ENCODE measurements at regions not wholly inside any gene's neighbourhood (a gene's known extent, or its start where the extent isn't known, plus 50 kb on each side); places are given as distances from the start of the nearest gene placed in this dataset.

- Mint-ChIP-seq H3K9me3 (peaks cover 6% of the 10 kb centered on the region), H3K27me3 (ENCODE audit: insufficient read depth, low read depth) (no peaks in the 10 kb centered on the region), H3K4me3 (no peak overlapping the region), H3K27ac (no peak overlapping the region), H3K4me1 (peaks cover 2% of the 10 kb centered on the region), H3K36me3 (no peaks in the 10 kb centered on the region)
- Histone ChIP-seq H3K27ac (no peak overlapping the region), H3K4me2 (no peak overlapping the region), H3K36me3 (no peaks in the 10 kb centered on the region), H2AFZ (replicated peaks) (no peak overlapping the region), H3K27me3 (no peaks in the 10 kb centered on the region), H3K9me3 (ENCODE audit: low read depth) (no peaks in the 10 kb centered on the region), H3K79me2 (ENCODE audit: low read depth) (no peaks in the 10 kb centered on the region), H3K4me3 (no peak overlapping the region), H4K20me1 (ENCODE audit: low read depth) (no peaks in the 10 kb centered on the region), H3K4me1 (no peaks in the 10 kb centered on the region), H3K9ac (no peak overlapping the region), H3F3A (ENCODE audit: low read depth) (no peaks in the 10 kb centered on the region)
- no peak for DNase-seq (ENCODE audit: low spot score)
- TF ChIP-seq, protein P1, sequence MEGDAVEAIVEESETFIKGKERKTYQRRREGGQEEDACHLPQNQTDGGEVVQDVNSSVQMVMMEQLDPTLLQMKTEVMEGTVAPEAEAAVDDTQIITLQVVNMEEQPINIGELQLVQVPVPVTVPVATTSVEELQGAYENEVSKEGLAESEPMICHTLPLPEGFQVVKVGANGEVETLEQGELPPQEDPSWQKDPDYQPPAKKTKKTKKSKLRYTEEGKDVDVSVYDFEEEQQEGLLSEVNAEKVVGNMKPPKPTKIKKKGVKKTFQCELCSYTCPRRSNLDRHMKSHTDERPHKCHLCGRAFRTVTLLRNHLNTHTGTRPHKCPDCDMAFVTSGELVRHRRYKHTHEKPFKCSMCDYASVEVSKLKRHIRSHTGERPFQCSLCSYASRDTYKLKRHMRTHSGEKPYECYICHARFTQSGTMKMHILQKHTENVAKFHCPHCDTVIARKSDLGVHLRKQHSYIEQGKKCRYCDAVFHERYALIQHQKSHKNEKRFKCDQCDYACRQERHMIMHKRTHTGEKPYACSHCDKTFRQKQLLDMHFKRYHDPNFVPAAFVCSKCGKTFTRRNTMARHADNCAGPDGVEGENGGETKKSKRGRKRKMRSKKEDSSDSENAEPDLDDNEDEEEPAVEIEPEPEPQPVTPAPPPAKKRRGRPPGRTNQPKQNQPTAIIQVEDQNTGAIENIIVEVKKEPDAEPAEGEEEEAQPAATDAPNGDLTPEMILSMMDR (IDR thresholded peaks at IDR 0.05), result no peak
- TF ChIP-seq EZH2phosphoT487 (IDR thresholded peaks at IDR 0.05), result no peak
These were observed 205.6 kb upstream of the TMTC4 start for GRCh38 chr13:100880166-100880565.

GRCh38 chr13:100879255-100879654, 204.7 kb upstream of the TMTC4 start:
- TF ChIP-seq EZH2 (IDR thresholded peaks at IDR 0.05), result no peak
- TF ChIP-seq EZH2phosphoT487 (IDR thresholded peaks at IDR 0.05), result no peak
- TF ChIP-seq, protein P1 (IDR thresholded peaks at IDR 0.05), result no peak
- Histone ChIP-seq H3K9me3 (ENCODE audit: low read depth) (no peaks in the 10 kb centered on the region), H3K27ac (no peak overlapping the region), H3K4me1 (no peaks in the 10 kb centered on the region), H3K79me2 (ENCODE audit: low read depth) (no peaks in the 10 kb centered on the region), H4K20me1 (ENCODE audit: low read depth) (no peaks in the 10 kb centered on the region), H3K27me3 (no peaks in the 10 kb centered on the region), H3F3A (ENCODE audit: low read depth) (no peaks in the 10 kb centered on the region), H3K36me3 (no peaks in the 10 kb centered on the region), H2AFZ (replicated peaks) (no peak overlapping the region), H3K9ac (no peak overlapping the region), H3K4me2 (no peak overlapping the region), H3K4me3 (no peak overlapping the region)
- Mint-ChIP-seq H3K4me1 (peaks cover 2% of the 10 kb centered on the region), H3K4me3 (no peak overlapping the region), H3K9me3 (peaks cover 6% of the 10 kb centered on the region), H3K27ac (no peak overlapping the region), H3K36me3 (no peaks in the 10 kb centered on the region), H3K27me3 (ENCODE audit: insufficient read depth, low read depth) (no peaks in the 10 kb centered on the region)
- no peak for DNase-seq (ENCODE audit: low spot score)

DNA sequence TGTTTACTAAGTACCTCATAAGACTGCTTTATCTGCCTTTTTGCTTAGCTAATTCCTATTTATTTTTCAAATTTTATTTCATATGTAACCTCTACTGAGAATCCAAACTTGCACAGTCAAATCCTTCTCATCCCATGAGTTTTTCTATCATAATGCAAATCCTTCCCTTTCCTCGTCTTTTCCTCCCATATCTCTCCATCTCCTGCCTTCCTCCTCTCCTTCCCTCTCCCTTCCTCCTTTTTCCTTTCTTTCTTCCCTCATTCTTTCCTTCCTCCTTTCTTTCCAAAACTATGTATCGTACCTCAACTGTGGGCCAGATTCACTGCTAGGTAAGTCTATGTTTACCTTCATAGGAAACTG, 201.4 kb upstream of the TMTC4 start:
- no peak overlapping the region for H3K9ac ChIP-seq
- H3K36me3 Mint-ChIP-seq, result no peaks in the 10 kb centered on the region
- H3K4me1 ChIP-seq, result no peaks in the 10 kb centered on the region
- H3K27ac Mint-ChIP-seq, result no peak overlapping the region
- H3K4me2 ChIP-seq, result no peak overlapping the region
- H3K4me3 Mint-ChIP-seq, result no peak overlapping the region
- no peak overlapping the region for H3K27ac ChIP-seq
- H3K4me3 ChIP-seq, result no peak overlapping the region
- DNase-seq (ENCODE audit: low spot score), result no peak
- peaks cover 6% of the 10 kb centered on the region for H3K9me3 Mint-ChIP-seq
- TF ChIP-seq EZH2 (IDR thresholded peaks at IDR 0.05), result no peak
- no peak for TF ChIP-seq EZH2phosphoT487 (IDR thresholded peaks at IDR 0.05)
- TF ChIP-seq, protein P1 (IDR thresholded peaks at IDR 0.05), result no peak
- H3K79me2 ChIP-seq (ENCODE audit: low read depth), result no peaks in the 10 kb centered on the region
- no peak overlapping the region for H2AFZ ChIP-seq (replicated peaks)
- H3F3A ChIP-seq (ENCODE audit: low read depth), result no peaks in the 10 kb centered on the region
- H3K36me3 ChIP-seq, result no peaks in the 10 kb centered on the region
- H3K9me3 ChIP-seq (ENCODE audit: low read depth), result no peaks in the 10 kb centered on the region
- peaks cover 2% of the 10 kb centered on the region for H3K4me1 Mint-ChIP-seq
- H4K20me1 ChIP-seq (ENCODE audit: low read depth), result no peaks in the 10 kb centered on the region
- no peaks in the 10 kb centered on the region for H3K27me3 ChIP-seq
- H3K27me3 Mint-ChIP-seq (ENCODE audit: insufficient read depth, low read depth), result peaks cover 3% of the 10 kb centered on the region
